Epidermal melanocyte (primary cell): ENCODE measurements at regions not wholly inside any gene's neighbourhood (a gene's known extent, or its start where the extent isn't known, plus 50 kb on each side); places are given as distances from the start of the nearest gene placed in this dataset.
"Not testable (repeated sequence)": the region's sequence is repeated elsewhere in the genome, so short reads cannot be mapped to it uniquely, and the experiment has no call there.

ENCODE experiments used
- DNase-seq: peaks from one replicate; pipeline ENCODE4 v3.0.0; 2011; ENCODE audit warnings: low spot score; ENCODE audit not compliant: insufficient read length

DNA sequence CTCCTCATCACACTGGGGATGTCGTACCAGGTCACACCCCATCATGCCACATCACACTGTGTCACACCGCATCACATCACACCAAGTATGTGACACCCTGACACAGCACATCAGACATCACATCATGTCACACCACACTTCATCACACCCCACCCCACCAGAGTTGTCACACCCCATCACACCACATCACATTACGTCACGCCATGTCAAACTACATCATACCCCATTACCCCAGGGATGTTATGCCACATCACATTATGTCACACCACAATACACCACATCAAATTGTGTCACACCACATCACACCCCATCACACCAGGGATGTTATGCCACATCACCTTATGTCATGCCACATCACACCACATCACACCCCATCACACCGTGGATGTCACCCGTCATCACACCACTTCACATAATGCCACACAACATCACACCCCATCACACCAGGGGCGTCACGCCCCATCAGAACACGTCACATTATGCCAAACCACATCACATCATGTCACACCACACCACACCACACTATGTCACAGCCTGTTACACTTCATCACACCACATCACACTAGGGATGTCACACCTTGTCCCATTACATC, 133.6 kb downstream of the TMEM121 start:
- DNase-seq: no peak

DNA sequence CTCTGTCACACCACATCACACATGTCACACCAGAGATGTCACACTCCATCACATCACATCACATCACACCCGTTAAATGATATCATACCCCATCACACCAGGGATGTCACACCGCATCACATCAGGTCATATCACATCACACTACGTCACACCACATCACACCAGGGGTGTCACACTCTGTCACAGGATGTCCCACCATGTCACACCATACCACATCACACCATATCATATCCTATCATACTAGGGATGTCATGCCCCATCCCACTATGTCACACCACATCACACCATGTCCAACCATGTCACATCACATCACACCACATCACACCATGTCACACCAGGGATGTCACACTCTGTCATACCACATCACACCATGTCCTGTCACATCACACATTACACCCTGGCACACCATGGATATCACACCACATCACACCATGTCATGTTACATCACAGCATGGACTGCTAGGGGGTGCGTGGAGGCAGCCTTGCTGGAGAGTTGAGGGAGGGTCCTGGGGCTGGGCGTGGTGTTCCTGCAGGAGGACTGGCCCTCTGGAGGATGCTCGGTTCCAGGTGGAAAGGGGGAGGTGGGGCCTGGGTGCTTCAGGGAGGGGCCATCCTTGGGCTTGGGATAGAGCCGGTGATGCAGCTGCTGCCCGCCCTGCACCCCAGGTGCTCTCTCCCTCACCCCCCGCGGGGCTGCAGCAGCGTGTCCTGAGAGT, 134.6 kb downstream of the TMEM121 start:
- DNase-seq: no peak

DNA sequence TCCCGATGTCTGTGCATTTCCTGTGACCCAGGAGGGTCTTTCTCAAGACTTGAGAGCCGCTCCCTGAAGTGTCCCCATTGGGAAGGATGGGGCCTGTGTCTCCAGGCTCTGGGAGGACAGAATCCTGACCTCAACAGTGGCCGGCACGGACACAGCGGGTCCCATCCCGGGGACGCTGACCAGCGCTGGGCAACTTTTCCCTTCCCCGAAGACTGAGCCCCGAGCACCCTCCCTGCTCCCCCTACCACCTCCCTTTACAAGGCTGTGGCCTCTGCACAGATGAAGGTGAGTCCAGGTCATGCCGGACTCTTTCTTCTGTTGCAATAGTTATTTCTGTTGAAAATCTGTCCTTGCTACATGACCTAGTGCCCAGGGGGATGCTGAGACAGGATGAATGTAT, 135.7 kb downstream of the TMEM121 start:
- DNase-seq: not testable (repeated sequence)

DNA sequence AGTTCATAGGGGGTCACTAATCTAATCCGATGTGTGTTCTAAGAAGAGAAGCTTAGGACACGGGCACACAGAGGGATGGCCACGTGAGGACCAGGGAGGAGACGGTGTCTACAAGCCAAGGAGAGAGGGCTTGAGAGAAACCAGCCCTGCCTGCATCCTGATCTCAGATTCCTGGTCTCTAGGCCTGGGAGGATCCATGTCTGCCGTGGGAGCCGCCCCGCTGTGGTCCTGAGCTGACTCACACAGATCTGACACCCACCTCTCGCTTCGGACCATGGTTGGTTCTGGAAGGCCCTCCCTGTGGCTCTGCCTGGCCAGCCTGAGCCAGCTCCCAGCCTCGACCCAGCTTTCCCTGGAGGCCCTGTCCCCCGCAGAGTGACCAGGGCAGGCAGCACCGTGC, 136.2 kb downstream of the TMEM121 start:
- DNase-seq: not testable (repeated sequence)

DNA sequence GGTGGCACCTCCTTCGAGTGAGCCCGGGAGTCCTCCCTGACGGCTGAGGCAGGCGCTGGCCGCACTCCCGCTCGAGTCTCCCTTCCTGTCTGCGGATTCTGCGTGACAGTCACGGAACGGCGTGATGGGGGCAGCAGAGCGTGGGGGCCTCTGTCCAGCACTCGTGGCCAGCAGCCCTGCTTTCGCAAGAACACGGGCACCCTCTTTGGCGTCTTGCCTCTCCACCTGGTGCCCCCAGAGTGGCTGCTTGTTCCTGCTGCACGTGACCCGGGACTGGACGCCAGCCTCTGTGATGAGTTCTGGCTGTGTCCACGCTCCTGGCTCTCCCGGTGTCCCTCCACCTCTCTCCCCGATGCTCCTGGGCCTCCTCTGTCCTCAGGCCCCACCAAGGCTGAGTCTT, 136.9 kb downstream of the TMEM121 start:
- DNase-seq: not testable (repeated sequence)

DNA sequence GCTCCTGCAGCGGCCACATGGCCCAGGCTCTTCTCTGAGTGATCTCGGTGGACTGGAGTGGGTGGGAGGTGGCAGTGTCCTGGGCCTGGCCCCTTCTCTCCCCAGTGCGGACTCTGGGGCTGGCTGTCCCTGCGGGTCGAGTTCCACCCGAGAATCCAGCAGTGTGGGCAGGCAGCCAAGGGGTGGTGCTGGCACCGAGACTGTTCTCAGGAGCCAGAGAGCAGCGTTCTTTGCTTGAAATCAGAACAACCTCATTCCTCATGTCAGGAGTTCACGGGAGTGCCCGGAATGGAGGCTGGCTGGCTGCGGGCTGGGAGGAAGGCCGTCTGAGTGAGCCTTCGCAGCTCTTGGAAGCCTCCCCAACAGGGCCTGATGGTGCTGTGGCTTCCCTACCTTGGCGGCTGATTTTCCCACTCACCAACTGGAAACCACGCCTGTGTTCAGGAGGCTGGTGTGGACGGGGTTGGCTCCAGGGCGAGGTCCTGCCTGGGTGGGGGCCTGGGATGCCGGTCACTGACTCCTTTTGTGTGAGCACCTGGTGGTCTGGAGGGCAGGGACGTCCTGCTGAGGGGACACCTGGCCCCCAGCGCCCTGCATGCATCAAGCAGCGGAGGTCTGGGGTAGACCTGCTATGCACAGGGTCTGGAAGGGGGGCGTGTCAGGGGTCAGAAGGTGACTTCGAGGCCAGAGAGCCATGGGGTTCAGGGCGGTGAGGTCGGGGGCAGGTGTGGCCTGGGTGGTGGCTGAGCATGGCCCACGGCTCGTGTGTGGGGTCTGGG, 137.6 kb downstream of the TMEM121 start:
- DNase-seq: not testable (repeated sequence)

DNA sequence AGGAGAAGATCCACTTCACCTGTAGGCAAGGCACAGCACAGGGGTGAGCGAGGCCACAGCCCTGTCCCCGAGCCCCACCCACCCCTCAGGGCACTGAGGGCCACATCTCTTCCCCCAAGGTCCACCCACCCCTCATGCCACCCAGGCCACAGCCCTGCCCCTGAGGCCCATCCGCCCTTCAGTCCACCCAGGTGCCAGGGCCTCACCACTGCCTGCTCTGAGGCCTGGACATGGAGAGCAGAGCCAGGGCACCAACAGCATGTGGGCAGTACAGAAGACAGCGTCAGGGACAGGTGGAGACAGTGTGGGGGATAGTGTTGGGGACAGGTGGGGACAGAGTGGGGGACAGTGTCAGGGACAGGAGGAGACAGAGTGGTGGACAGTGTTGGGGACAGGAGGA, 138.3 kb downstream of the TMEM121 start:
- no peak for DNase-seq

DNA sequence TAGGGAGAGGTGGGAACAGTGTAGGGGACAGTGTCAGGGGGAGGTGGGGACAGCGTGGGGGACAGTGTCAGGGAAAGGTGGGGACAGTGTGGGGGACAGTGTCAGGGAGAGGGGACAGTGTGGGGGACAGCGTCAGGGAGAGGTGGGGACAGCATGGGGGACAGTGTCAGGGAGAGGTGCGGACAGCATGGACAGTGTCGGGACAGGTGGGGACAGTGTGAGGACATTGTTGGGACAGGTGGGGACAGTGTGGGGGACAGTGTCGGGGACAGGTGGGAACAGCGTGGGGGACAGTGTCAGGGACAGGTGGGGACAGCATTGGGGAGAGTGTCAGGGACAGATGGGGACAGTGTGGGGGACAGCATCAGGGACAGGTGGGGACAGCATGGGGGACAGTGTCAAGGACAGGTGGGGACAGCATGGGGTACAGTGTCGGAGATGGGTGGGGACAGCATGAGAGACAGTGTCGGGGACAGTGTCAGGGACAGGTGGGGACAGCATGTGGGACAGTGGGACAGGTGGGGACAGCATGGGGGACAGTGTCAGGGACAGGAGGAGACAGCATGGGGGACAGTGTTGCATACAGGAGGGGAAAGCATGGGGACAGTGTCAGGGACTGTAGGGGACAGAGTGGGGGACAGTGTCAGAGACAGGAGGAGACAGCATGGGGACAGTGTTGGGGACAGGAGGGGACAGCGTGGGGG, 139.0 kb downstream of the TMEM121 start:
- no peak for DNase-seq

DNA sequence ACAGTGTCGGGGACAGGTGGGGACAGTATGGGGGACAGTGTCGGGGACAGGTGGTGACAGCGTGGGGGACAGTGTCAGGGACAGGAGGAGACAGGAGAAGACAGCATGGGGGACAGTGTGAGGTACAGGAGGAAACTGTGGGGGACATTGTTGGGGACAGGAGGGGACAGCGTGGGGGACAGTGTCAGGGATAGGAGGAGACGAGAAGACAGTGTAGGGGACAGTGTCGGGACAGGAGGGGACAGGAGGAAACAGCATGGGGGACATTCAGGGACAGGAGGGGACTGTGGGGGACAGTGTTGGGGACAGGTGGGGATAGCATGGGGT, 139.5 kb downstream of the TMEM121 start:
- DNase-seq: no peak

DNA sequence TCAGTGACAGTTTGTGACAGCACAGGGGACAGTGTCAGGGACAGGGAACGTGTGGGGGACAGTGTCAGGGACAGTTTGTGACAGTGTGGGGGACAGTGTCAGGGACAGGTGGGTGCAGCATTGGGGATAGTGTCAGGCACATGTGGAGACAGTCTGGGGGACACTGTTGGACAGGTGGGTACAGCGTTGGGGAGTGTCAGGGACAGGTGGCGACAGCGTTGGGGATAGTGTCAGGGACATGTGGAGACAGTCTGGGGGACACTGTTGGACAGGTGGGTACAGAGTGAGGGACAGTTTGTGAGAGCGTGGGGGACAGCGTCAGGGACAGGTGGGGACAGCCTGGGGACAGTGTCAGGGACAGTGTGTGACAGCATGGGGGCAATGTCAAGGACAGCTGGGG, 140.0 kb downstream of the TMEM121 start:
- no peak for DNase-seq

DNA sequence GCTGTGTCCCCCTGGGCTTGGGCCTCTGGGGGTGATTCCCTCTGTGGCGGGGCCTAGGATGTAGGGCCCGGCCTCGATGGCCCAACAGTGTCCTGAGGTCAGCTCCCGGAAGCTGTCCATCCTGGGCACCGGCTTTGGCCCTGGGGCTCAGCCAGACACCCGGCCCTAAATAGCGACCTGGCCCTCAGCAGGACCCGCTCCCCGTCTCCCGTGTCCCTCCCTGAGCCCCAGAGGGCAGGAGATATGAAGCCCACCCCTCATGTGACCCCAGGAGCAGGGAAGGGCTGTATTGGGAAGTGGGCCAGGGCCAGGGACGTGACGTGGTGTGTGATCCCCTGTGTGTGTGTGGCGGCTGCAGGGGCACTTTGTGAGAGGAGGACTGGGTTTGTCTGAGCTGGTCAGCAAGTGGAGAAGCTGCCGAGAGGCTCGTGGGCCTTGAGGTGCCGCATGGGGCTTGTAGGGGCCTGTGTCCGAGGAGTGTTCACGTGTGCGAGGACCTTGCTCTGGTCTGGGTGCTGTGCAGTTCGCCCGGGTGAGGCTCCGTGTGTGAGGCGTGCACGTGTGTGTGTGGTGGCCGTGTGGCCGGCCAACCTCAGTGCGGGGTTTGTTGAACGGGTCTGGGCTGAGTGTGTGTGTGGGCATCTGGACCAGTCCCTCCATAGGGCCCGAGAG, 140.7 kb downstream of the TMEM121 start:
- DNase-seq: not testable (repeated sequence)

DNA sequence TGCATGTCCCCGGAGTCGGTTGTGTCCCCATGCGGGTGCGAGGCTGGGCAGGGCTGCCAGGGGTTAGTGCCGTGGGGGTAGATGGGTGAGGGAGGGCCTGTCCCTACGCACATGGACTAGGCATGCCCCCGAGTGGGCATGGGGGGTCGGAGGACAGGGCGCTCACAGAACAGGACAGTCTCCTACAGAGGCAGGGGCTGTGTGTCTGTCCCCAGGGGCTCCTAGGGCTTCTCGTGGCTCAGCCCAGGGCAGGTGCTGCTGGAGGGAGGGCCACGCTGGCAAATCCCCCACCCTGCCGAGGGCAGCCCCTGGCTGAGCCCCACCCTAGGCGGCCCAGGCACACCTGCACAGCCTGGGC, 141.3 kb downstream of the TMEM121 start:
- not testable (repeated sequence) for DNase-seq

DNA sequence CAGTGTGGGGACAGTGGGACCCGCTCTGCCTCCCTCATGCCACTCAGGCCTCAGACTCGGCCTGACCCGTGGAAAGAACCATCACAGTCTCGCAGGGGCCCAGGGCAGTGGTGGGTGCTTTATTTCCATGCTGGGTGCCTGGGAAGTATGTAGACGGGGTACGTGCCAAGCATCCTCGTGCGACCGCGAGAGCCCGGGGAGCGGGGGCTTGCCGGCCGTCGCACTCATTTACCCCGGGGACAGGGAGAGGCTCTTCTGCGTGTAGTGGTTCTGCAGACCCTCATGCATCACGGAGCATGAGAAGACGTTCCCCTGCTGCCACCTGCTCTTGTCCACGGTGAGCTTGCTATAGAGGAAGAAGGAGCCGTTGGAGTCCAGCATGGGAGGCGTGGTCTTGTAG, 141.6 kb downstream of the TMEM121 start:
- DNase-seq: not testable (repeated sequence)

DNA sequence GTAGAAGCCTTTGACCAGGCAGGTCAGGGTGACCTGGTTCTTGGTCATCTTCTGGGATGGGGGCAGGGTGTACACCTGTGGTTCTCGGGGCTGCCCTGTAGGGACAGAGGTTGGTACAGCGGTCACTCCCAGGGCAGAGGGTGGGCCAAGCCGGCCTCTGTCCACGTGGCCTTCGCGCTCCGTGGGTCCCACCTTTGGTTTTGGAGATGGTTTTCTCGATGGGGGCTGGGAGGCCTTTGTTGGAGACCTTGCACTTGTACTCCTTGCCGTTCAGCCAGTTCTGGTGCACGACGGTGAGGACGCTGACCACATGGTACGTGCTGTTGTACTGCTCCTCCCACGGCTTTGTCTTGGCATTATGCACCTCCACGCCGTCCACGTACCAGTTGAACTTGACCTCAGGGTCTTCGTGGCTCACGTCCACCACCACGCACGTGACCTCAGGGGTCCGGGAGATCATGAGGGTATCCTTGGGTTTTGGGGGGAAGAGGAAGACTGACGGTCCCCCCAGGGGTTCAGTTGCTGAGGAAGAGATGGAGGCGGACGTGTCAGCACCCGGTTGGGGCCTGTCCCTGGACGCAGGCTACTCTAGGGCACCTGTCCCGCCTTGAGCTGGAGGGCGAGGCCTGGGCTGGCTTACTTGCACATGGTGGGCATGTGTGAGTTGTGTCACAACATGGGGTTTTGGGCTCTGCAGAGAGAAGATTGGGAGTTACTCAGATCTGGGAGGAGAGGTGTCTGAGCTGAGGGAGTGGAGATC, 142.3 kb downstream of the TMEM121 start:
- not testable (repeated sequence) for DNase-seq

DNA sequence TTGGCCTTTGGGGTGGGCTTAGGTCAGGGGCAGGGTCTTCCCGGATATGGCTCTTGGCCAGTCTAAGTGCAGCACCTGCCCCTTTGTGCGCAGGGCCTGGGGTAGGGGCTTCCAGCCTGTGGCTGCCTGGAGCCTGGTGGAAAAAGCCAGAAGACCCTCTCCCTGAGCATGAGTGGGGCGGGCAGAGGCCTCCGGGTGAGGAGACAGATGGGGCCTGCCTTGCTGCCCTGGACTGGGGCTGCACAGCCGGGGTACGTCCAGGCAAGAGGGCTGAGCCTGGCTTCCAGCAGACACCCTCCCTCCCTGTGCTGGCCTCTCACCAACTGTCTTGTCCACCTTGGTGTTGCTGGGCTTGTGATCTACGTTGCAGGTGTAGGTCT, 142.8 kb downstream of the TMEM121 start:
- not testable (repeated sequence) for DNase-seq

DNA sequence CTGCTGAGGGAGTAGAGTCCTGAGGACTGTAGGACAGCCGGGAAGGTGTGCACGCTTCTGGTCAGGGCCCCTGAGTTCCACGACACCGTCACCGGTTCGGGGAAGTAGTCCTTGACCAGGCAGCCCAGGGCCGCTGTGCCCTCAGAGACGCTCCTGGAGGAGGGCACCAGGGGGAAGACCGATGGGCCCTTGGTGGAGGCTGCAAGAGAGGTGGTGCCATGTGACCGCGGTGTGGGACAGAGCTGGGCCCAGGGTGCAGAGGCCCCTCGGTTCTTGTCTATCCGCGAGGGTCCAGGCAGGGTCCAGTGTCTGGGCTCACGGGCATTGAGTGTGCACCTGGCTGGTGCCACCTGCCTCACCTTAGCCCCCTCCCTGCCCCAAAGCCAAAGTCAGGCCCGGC, 143.3 kb downstream of the TMEM121 start:
- not testable (repeated sequence) for DNase-seq

DNA sequence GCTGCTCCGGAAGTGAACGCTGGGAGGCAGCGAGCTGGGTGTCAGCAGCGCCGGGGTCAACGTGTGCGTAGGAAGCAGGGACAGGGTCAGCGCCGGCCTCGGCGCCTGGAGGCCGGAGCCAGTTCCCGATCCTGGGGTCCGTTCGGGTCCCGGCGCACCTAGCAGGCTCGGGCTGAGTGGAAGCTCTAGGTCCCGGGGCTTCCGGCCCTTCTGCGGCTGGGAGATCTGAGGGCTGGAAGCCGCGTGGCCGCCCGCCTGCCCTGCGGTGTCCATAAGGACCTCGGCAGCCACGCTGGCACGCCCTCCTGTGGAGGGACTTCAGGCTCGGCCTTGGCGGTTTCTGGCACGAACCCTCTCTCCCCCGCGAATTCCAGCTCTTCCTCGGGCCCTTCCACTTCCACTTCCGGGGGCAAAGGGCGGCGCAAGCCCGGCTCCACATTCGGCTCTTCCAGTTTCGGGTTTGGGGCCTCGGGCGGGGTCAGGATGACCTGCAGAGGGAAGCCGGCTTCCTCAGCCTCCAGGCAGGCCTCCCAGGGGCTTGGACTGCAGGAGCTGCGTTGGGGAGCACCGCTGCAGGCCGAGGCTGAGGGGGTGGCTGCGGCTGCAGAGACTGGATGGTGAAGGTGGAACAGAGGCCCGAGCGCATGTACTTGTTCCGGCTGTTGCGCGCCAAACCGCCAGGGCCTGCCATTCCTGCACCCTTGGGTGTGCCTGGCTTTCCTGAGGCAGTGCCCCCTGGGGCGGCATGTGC, 146.2 kb downstream of the TMEM121 start:
- DNase-seq: not testable (repeated sequence)

DNA sequence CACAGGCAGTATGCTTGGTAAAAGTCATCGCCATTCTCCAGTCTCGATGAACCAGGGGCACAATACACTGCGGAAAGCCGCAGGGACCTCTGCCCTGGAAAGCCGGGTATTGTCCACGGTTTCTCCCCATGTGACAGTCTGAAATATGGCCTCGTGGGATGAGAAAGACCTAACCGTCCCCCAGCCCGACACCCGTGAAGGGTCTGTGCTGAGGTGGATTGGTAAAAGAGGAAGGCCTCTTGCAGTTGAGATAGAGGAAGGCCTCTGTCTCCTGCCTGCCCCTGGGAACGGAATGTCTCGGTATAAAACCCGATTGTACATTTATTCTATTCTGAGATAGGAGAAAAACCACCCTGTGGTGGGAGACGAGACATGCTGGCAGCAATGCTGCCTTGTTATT, 149.1 kb downstream of the TMEM121 start:
- not testable (repeated sequence) for DNase-seq

DNA sequence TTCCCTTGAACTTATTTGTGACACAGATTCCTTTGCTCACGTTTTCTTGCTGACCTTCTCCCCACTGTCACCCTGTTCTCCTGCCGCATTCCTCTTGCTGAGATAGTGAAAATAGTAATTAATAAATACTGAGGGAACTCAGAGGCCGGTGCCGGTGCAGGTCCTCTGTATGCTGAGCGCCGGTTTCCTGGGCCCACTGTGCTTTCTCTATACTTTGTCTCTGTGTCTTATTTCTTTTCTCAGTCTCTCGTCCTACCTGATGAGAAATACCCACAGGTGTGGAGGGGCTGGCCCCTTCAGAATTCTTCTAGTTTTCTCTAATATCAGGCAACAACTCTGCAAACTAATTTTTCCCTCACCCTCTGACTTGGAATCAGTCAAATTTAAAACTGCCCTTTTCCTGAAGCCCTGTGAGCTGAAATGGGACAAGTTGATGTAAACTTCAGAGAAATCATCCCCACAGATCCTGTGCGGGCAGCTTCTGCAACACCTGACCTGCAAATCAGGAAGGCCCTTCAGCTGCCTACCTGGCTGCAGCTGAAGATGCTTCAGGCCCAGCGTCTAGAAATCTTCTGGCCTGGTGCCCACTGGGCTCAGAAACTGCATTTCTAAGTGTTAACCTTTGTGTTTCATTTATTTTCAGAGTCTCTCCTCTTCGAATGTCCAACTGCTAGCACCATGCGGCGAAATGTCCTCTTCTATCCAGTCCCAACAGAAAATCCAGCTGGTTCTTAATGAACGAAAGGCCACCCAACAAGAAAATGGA, 149.7 kb downstream of the TMEM121 start:
- DNase-seq: not testable (repeated sequence)
